GM21423 (cell line): ENCODE measurements at regions not wholly inside any gene's neighbourhood (a gene's known extent, or its start where the extent isn't known, plus 50 kb on each side); places are given as distances from the start of the nearest gene placed in this dataset.
"Not testable (repeated sequence)": the region's sequence is repeated elsewhere in the genome, so short reads cannot be mapped to it uniquely, and the experiment has no call there.

Experiments
- ATAC-seq: cut with Tn5 transposase; IDR thresholded peaks from one replicate; pipeline ENCODE4 v1.9.1; 2021; ENCODE audit warnings: mild to moderate bottlenecking, moderate library complexity; ENCODE audit not compliant: unreplicated experiment

DNA sequence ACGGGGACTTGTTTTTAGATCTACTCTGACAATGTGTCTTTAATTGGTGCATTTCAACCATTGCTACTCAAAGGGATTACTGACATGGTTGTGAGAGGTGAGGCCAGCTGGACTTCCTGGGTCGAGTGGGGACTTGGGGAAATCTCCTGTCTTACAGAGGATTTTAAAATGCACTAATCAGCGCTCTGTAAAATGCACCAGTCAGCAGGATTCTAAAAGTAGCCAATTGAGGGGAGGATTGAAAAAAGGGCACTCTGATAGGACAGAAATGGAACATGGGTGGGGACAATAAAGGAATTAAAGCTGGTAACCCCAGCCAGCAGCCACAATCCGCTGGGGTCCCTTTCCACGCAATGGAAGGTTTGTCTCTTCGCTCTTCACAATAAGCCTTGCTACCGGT lies 122.5 kb upstream of the SNRPN start:
- ATAC-seq: no peak

DNA sequence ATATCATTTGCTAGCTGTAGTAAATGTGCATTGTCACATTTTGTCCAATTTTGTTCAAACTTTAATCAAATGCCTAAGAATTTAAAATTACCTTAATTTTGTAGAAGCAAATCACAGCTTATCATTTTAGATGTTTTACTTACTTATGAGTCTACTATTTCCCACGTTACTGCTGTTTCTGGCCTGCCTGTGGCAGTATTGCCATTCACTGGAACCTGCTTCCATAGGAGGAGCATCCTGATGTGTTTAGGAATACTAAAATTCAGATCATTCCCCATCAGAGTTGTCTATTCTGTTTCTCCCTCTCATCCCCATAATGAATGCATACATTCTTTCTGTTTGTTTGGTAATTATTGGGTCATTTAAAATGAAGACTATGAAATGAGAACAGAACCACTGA lies 119.5 kb upstream of the SNRPN start:
- ATAC-seq: no peak

- no peak for ATAC-seq
Measured at GRCh38 chr15:24848050-24848449, 106.7 kb upstream of the SNRPN start.

DNA sequence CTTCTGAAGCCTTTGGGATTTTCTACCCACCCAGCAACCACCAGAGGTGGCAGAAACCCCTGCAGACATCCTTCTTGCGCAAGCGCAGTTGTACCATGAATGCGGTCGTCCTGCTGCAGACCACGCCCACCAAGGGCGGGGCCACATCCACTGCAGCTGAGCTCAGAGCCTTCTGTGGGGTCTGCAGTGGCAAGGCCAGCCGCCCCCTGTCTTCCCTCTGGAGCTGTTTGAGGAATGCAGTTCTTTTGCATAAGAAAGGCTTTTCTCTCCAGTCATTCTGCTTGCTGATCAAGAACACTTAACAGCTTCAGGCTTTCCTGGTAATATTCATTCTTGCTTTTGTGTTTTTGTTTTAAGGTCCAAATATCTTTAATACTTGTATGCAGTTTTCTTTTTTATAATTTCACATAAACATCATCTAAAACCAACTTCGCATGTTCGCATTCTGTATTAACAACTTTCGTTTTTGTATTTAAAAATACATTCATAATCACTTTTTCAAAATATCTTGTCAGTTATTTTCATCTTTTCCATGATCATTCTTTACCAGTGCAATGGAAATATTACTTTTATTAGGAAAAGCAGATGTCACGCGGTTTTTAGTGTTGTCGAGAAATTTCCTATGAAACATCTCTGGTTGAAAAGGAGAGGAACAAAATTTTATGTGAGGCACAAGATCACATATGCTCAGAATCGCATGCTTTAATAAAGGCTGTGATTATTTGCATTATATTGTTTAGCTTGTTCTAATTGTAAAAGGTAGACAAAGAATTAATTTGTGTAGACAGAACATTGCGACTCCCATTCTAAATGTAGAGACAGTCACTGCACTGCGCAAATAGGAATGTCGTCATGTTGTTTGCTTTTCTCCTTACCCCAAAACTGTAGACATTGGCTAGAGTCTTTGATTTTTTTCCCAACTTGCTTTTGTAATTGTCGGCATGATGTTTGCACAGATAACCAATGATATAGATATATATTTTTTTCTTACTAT lies 98.1 kb upstream of the SNRPN start:
- no peak for ATAC-seq

- no peak for ATAC-seq
Measured at GRCh38 chr15:24857763-24858162, 97.0 kb upstream of the SNRPN start.

- not testable (repeated sequence) for ATAC-seq
Measured at GRCh38 chr15:24858183-24858582, 96.6 kb upstream of the SNRPN start.

DNA sequence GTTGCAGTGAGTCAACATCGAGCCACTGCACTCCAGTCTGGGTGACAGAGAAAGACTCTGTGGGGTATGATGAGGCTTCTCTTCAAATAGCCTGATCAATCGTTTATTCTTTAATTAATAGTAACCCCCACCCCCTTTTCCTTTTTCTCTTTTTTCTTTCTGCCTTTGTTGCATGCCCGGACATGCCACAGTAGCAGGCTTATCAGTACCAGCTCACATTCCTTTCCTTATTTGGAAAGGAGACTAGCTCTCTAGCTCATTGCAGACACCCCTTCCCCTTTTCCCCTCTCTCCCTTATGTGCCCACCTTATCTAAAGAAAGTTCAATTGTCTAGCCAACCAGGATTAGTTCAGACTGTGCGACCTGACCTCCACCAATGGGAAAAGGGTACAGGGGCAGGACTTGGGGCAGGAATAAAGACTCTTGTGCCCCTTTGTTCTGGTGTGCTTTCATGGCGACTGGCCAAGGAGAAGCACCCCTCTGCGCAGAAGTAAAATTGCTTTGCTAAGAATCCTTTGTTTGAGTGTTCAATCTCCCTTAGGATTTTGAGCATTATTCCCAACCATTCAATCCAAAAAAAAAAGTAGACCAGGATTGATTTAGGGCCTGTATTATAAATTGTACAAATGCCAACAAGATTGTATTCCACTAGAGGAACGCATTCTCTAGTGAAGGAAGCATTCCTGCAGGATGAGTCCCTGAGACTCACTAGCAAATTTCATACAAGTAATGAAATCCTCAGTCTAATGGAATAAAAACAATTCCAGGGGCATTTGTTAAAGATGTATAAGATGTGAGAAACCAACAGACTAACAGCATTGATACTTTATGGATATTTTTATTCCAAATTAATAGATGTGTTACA lies 95.8 kb upstream of the SNRPN start:
- ATAC-seq: no peak

DNA sequence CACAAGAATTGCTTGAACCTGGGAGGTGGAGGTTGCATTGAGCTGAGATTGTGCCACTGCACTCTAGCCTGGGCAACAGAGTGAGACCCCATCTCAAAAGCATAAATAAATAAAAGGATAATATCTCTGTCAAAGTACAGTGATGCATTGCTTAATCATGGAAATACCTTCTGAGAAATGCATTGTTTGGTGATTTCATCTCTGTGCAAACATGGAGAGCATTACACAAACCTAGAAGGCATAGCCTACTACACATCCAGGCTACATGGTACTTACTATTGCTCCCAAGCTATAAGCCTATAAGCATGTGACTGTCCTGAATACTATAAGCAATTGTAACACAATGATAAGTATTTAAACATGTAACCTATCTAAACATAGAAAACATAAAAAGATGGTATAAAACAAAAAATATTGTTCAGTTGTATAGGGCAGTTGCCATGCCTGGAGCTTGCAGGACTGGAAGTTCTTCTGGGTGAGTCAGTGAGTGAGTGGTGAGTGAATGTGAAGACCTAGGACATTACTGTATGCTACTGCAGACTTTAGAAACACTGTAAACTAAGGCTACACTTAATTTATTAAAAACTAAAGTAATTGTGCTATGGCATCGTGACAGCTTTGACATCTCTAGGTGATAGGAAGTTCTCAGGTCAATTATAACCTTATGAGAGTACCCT lies 93.6 kb upstream of the SNRPN start:
- no peak for ATAC-seq

DNA sequence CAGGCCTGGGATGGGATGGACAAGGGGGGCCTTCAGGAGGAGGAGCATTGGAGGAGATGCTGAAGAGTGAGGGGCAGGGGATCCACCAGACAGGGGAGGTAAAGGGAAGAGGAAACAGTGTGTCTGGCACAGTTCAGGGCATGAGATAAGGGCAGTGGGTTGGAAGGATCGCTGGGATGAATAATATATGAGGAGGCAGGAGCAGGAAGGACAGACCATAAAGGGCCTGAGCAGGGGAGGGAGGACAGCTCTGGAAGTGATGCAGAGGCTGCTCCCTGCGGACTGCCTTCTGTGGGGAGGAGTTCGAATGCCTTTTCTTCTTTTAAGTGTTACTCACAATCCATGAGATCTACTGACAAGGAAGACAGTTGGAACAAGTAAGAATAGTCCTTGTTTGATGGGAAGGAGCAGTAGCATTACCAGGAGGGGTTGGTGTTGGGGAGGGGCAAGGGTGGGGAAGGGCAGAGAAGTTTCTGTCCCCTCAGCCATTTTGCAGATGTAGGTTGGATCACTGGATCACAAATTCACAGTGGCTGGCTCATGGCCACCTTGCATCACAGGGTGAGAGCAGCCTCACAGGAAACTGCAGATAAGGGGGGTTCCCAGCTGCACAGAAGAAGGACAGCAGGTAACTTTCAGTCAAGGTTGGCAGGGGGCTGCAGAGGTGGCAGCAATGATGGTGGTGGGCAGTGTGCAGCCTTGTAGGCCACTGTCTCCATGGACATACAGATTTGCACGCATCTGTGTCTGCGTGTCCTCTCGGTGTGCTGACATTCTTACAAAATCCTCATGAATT lies 91.9 kb upstream of the SNRPN start:
- ATAC-seq: no peak

- ATAC-seq: no peak
Measured at GRCh38 chr15:24865303-24865702, 89.5 kb upstream of the SNRPN start.

GRCh38 chr15:24877174-24877573 lies 77.6 kb upstream of the SNRPN start:
- no peak for ATAC-seq

DNA sequence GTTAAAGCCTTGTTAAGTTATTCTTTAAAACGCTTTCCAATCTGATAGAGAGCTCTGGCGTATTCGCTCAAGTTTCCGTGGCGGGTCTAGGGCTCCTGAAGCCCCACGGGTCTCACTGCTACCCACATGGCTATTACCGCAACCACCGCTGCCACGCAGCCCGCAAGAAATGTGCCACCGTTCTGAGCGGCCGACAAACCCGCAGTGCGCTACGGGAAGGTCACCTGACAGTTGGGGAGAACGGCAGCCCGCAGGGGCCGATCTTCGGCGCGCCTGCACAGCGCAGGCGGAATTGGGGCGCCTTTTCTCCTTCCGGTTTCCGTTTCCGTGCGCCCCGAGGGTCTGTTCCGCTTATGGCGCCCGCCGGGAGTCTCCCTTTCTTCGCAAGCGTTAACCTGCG lies 76.6 kb upstream of the SNRPN start:
- no peak for ATAC-seq

DNA sequence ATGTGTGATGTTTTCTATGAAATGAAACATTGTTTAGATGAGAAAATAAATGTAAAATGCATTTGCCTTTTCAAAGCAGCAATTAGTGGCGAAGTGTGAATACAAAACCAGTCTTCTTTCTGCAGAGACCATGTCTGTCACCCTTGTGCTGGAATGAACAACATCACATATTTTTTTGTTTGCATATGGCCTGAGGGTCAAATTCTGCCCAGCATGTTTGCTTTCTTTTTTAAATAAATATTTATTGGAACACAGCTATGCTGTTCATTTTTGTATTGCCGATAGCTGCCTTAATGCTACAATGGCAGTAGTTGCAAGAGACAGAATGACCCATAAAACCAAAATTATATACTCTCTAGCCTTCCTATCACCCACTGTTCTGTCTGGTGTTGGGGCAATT lies 75.3 kb upstream of the SNRPN start:
- no peak for ATAC-seq

DNA sequence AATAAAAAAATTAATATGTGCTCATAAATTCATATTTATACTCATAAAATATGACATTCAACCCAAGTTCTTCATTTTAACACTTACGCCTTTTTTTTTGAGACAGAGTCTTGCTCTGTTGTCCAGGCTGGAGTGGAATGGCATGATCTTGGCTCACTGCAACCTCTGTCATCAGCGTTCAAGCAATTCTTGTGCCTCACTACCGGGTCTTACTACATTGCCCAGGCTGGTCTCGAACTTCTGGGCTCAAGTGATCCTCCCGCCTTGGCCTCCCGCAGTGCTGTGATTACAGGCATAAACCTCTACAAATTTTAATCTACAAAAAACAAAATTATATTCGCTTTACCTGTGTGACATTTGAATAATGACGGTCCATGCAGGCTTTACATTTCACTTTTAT lies 74.1 kb upstream of the SNRPN start:
- no peak for ATAC-seq

DNA sequence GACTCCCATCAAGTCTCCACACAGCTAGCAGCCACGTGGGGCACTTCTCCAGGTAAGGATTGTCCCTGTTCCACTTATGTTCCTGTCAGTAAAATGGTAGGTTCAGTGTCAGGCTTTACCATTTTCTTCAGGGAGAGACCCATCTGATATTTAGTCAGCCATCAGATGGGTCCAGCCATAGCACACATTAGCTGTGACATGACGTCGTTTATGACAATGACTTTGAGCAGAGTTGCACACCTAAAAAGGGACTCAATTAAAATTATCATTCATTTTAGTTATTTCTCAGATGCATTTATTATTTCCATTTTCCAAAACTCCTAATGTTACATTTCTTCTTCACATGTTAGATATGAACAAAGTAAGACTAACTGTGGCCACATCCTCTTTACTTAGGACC lies 68.2 kb upstream of the SNRPN start:
- no peak for ATAC-seq

GRCh38 chr15:24898715-24899272 lies 56.0 kb upstream of the SNRPN start:
- no peak for ATAC-seq

- no peak for ATAC-seq
Measured at GRCh38 chr15:24899367-24899766, 55.4 kb upstream of the SNRPN start.

GRCh38 chr15:24899795-24900194 lies 55.0 kb upstream of the SNRPN start:
- ATAC-seq: no peak

GRCh38 chr15:24901409-24901808 lies 53.4 kb upstream of the SNRPN start:
- ATAC-seq: no peak
